ENCODE measurements at regions not wholly inside any gene's neighbourhood (a gene's known extent, or its start where the extent isn't known, plus 50 kb on each side); places are given as distances from the start of the nearest gene placed in this dataset.

DNA sequence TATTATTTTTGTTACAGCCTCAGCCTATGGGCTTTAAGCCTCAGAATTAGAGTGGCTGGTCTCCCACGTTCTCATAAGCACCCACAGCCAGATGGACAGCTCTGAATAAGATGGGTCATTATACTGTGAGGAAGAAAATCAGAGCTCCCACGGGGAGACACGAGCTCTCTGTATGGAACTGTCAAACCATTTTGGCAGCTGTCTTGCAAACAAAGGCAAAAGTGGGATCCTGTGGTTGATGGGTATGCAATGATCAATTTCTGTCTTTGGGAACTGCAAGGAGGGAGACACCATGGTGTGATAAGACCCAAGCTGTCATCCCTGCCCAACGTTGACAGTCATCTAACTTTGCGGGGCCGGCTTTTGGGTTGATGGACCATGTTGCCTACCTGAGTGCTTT lies 614.3 kb downstream of the TYW1 start:
- no peak overlapping the region for H3K4me3 ChIP-seq
- WGBS, 5 donors, result 74 to 84% (median 80%) methylated on average over 6 of the region's 6 CpGs
- intact Hi-C loops (cut with DNase I; ENCODE audit: low total_unique reads), result no loop called here

GRCh38 chr7:67614843-67615242 lies 618.2 kb downstream of the TYW1 start:
- H3K27me3 ChIP-seq, result peaks cover 0 to 37% (median 8%) of the 10 kb centered on the region in 3 donors
- TF ChIP-seq POLR2AphosphoS5 (IDR thresholded peaks at IDR 0.05) (no peak), CTCF (IDR thresholded peaks at IDR 0.05) (no peak), EP300 (IDR thresholded peaks at IDR 0.05) (no peak), POLR2A (IDR thresholded peaks at IDR 0.05) (no peak)
- intact Hi-C loops (cut with DNase I; ENCODE audit: low total_unique reads), result no loop called here
- no peaks in the 10 kb centered on the region for H3K36me3 ChIP-seq
- 37 to 47% (median 41%) methylated on average over 2 of the region's 2 CpGs for WGBS, 5 donors
- DNase-seq, result no peak
- no peak overlapping the region for H3K27ac ChIP-seq
- no peak overlapping the region for H3K4me3 ChIP-seq
- peaks cover 0 to 6% (median 0%) of the 10 kb centered on the region in 4 donors for H3K4me1 ChIP-seq
- H3K9me3 ChIP-seq, result peaks cover 0 to 16% (median 9%) of the 10 kb centered on the region in 4 donors

More for the DNA sequence above, 614.3 kb downstream of the TYW1 start:
- Histone ChIP-seq H3K4me1 (no peaks in the 10 kb centered on the region), H3K27me3 (peaks cover 0 to 10% (median 0%) of the 10 kb centered on the region in 3 donors), H3K36me3 (no peaks in the 10 kb centered on the region), H3K27ac (no peak overlapping the region), H3K9me3 (peaks cover 0 to 20% (median 14%) of the 10 kb centered on the region in 4 donors)
- no peak for DNase-seq
- TF ChIP-seq CTCF (IDR thresholded peaks at IDR 0.05), result no peak
- TF ChIP-seq POLR2A (IDR thresholded peaks at IDR 0.05), result no peak
- no peak for TF ChIP-seq POLR2AphosphoS5 (IDR thresholded peaks at IDR 0.05)
- TF ChIP-seq EP300 (IDR thresholded peaks at IDR 0.05), result no peak

GRCh38 chr7:67616517-67616916 lies 619.9 kb downstream of the TYW1 start:
- Histone ChIP-seq H3K27ac (no peak overlapping the region), H3K4me3 (no peak overlapping the region), H3K27me3 (peaks cover 0 to 43% (median 8%) of the 10 kb centered on the region in 3 donors), H3K9me3 (peaks cover 0 to 14% (median 9%) of the 10 kb centered on the region in 4 donors), H3K4me1 (peaks cover 0 to 6% (median 0%) of the 10 kb centered on the region in 4 donors), H3K36me3 (no peaks in the 10 kb centered on the region)
- WGBS, 5 donors, result 82 to 90% (median 88%) methylated on average over 7 of the region's 7 CpGs
- DNase-seq, result no peak
- TF ChIP-seq EP300 (IDR thresholded peaks at IDR 0.05), result no peak
- TF ChIP-seq POLR2A (IDR thresholded peaks at IDR 0.05), result no peak
- TF ChIP-seq CTCF (IDR thresholded peaks at IDR 0.05), result no peak
- no peak for TF ChIP-seq POLR2AphosphoS5 (IDR thresholded peaks at IDR 0.05)
- intact Hi-C loops (cut with DNase I; ENCODE audit: low total_unique reads), result no loop called here

DNA sequence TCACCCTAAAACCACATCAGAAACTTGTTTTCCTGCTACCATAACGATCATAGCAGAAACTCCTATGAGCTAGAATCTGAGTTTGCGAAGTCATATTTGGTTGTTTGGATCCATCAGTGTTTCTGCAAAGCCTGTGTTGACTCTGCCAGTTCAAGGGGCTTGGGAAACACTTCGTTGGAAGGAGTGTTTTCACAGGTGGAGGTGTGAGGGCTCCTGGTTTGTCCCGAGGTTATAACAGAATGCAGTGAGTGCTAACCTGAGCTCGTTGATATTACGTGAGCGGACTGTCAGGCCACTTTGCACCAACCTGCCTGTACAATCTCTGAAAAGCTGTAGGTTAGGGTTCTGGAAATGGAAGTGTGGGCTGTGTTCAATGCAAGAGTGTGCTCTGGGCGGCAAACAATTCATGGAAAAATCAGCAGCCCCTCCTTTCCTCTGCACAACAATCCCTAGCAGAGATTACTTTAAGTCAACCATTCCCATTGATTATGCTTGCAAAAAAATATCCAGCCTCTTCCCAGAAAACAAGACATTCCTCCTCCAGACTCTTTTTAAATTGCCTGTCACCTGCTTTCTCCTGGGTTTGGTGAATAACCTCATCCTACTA lies 622.0 kb downstream of the TYW1 start:
- no peaks in the 10 kb centered on the region for H3K9me3 ChIP-seq
- H3K4me1 ChIP-seq, result peaks cover 0 to 6% (median 0%) of the 10 kb centered on the region in 4 donors
- no peak overlapping the region for H3K4me3 ChIP-seq
- 41 to 57% (median 51%) methylated on average over 8 of the region's 8 CpGs for WGBS, 5 donors
- no peak for TF ChIP-seq POLR2AphosphoS5 (IDR thresholded peaks at IDR 0.05)
- H3K27me3 ChIP-seq, result peaks cover 0 to 45% (median 8%) of the 10 kb centered on the region in 3 donors
- H3K36me3 ChIP-seq, result no peaks in the 10 kb centered on the region
- H3K27ac ChIP-seq, result no peak overlapping the region
- DNase-seq, result no peak
- intact Hi-C loops (cut with DNase I; ENCODE audit: low total_unique reads), result no loop called here

GRCh38 chr7:67619175-67619574 lies 622.5 kb downstream of the TYW1 start:
- no peak for TF ChIP-seq POLR2AphosphoS5 (IDR thresholded peaks at IDR 0.05)
- no peak for TF ChIP-seq CTCF (IDR thresholded peaks at IDR 0.05)
- TF ChIP-seq POLR2A (IDR thresholded peaks at IDR 0.05), result no peak
- no peak for TF ChIP-seq EP300 (IDR thresholded peaks at IDR 0.05)
- peak in 1 of 2 donors; percentile 73 for DNase-seq

More at GRCh38 chr7:67619175-67619574, 622.5 kb downstream of the TYW1 start:
- H3K27ac ChIP-seq, result no peak overlapping the region
- H3K4me1 ChIP-seq, result peaks cover 0 to 6% (median 0%) of the 10 kb centered on the region in 4 donors
- H3K4me3 ChIP-seq, result no peak overlapping the region
- no peaks in the 10 kb centered on the region for H3K36me3 ChIP-seq
- 15 to 20% (median 18%) methylated on average over 11 of the region's 11 CpGs for WGBS, 5 donors
- H3K9me3 ChIP-seq, result no peaks in the 10 kb centered on the region
- peaks cover 0 to 46% (median 8%) of the 10 kb centered on the region in 3 donors for H3K27me3 ChIP-seq
- intact Hi-C loops (cut with DNase I; ENCODE audit: low total_unique reads), result no loop called here
